ENCODE measurements at regions not wholly inside any gene's neighbourhood (a gene's known extent, or its start where the extent isn't known, plus 50 kb on each side); places are given as distances from the start of the nearest gene placed in this dataset.

DNA sequence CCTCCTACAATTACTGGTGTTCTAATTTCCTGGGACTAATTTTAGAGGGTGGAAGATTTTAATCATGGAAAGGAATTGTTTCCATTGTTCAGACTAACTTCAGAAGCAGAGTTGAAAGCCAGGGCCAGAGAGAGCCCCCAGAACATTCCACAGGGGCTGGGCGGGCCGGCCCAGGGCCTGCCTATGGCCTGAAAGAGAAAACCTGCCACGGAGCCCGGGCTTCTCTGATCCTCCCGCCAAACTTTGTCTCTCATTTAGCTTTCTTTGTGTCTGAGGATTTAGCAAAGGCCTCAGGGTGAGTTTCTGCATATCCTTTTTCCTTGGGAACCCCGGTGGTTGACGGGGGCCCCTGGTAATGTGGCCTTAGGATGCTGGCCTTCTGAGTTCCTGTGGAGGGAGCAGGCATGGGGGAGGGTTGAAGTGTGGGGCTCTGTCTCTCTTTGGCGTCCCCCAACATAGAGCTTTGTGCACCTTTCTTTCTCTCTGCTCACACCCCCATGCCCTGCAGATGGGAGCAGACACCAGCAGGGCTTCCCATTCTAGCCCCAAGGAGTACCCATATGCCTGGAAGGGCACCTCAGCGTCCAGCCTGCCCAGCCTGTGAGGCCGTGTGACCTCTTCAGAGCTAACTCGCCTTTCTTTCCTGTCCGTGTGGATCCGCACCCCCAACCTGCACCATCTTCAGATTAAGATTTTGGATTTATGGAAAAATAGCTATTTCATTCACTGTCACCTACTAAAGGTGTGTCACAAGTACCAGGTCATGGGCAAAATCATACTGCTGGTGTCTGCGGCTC is 539.5 kb downstream of the FGF9 start:
- H3K36me3 Mint-ChIP-seq (ENCODE audit: low read depth) = no peaks in the 10 kb centered on the region
- DNase-seq = no peak
- no peaks in the 10 kb centered on the region for H3K27me3 Mint-ChIP-seq
- H3K27ac Mint-ChIP-seq = no peak overlapping the region
- H3K9me3 Mint-ChIP-seq = no peaks in the 10 kb centered on the region
- no peak overlapping the region for H3K4me3 Mint-ChIP-seq
- H3K4me1 Mint-ChIP-seq (ENCODE audit: low read depth) = peaks cover 14% of the 10 kb centered on the region

DNA sequence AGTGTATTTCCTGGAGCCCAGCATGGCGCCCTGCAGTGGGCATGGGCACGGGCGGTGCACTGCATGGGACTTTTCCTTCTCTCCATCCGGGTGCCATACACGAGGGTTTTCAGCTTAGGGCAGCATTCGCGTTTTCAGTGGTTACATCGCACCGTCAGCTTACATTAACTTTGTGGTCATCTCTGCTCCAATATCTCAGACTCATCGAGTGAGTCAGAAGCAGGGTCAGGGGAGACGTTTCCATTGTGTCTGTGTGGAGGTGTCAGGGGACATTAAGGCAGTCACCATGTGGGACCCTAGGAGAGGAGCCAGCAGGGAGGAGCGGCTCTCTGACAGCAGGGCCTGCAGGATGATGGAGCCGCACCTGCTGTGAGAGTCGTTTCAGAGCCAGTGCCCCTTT is 541.0 kb downstream of the FGF9 start:
- H3K4me3 Mint-ChIP-seq = no peak overlapping the region
- DNase-seq = no peak
- H3K9me3 Mint-ChIP-seq = no peaks in the 10 kb centered on the region
- H3K4me1 Mint-ChIP-seq (ENCODE audit: low read depth) = peaks cover 16% of the 10 kb centered on the region
- no peaks in the 10 kb centered on the region for H3K36me3 Mint-ChIP-seq (ENCODE audit: low read depth)
- no peaks in the 10 kb centered on the region for H3K27me3 Mint-ChIP-seq
- H3K27ac Mint-ChIP-seq = no peak overlapping the region

DNA sequence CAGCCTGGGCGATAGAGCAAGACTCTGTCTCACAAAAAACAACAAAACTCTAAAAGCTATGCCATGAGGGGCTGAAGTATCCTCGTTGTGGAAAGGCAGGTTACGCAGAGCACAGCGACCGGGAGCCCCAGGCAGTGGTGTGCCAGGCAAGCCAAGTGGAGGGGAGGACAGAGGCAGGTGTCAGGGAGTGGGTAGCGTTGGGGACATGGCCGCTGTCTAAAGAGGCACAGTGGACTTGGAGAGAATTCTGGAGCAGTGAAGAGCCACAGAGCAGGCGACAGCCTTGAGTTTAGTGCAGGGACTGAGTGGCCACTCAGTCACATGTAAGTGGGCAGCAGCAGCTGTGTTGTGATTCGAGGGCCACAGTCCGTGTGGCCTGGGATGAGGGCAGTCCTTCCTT is 541.7 kb downstream of the FGF9 start:
- peaks cover 17% of the 10 kb centered on the region for H3K4me1 Mint-ChIP-seq (ENCODE audit: low read depth)
- H3K27me3 Mint-ChIP-seq = no peaks in the 10 kb centered on the region
- H3K36me3 Mint-ChIP-seq (ENCODE audit: low read depth) = no peaks in the 10 kb centered on the region
- no peak overlapping the region for H3K4me3 Mint-ChIP-seq
- no peaks in the 10 kb centered on the region for H3K9me3 Mint-ChIP-seq
- H3K27ac Mint-ChIP-seq = no peak overlapping the region
- no peak for DNase-seq

DNA sequence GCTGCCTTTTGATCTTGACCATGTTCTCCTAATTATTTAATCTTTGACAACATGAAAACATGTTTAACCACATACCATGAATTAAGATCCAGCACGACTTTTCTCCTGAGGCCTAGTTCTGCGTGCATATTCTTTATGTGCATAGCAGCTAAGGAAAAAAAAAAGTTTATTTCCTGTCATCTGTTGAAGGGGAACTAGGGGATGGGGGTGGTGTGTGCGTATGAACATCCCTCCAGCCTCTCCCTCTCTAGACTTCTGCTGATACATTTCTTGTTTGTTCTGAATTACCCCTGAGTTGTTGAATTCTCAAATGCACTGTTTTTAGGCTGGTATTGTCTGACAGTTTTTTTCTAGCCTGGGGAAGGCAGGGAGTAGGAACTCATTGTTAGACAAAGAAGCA is 543.3 kb downstream of the FGF9 start:
- Mint-ChIP-seq H3K36me3 (ENCODE audit: low read depth) (no peaks in the 10 kb centered on the region), H3K4me1 (ENCODE audit: low read depth) (peaks cover 25% of the 10 kb centered on the region), H3K27me3 (no peaks in the 10 kb centered on the region), H3K4me3 (no peak overlapping the region), H3K9me3 (no peaks in the 10 kb centered on the region), H3K27ac (peak overlapping the region; percentile 19)
- no peak for DNase-seq

DNA sequence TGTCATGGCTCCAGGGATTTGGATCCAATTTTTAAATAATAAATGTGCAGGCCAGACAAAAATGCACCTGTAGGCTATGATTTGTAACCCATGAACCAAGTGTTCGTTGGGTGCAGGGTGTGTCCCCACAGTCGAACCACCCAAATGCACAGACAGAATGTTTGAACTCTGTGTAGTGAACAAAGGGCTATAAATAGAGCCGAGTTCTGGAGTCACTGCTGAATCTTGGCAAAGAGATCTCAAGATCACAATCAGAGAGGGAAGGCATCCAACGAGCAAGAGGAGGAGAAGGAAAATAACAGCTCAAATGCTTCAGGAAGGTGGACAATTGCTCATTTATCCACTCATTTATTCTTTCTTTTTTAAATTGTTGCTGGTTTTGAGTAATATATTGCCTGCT is 547.9 kb downstream of the FGF9 start:
- no peaks in the 10 kb centered on the region for H3K36me3 Mint-ChIP-seq (ENCODE audit: low read depth)
- no peaks in the 10 kb centered on the region for H3K9me3 Mint-ChIP-seq
- no peaks in the 10 kb centered on the region for H3K27me3 Mint-ChIP-seq
- no peak for DNase-seq
- H3K4me1 Mint-ChIP-seq (ENCODE audit: low read depth) = peaks cover 21% of the 10 kb centered on the region
- H3K27ac Mint-ChIP-seq = no peak overlapping the region
- H3K4me3 Mint-ChIP-seq = no peak overlapping the region

DNA sequence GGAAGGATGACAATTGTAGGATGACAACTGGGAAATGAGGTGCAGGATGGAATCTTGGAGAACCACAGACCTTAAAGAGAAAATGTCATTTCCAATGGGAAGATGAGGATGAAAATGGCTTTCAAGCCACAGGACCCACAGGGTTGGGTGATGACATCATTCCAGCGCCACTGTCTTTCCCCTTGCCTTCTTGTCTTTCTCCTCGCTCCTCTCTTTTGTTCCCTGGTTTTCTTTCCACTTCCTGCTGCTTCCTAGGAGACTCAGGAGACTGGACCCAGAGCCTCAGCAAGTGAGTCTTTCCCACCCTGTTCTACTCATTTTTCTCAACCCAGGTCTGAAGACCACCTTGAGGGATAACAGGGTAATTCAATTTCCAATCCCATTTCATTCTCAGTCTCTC is 548.8 kb downstream of the FGF9 start:
- no peaks in the 10 kb centered on the region for H3K27me3 Mint-ChIP-seq
- no peaks in the 10 kb centered on the region for H3K36me3 Mint-ChIP-seq (ENCODE audit: low read depth)
- no peak for DNase-seq
- no peaks in the 10 kb centered on the region for H3K9me3 Mint-ChIP-seq
- no peak overlapping the region for H3K4me3 Mint-ChIP-seq
- no peak overlapping the region for H3K27ac Mint-ChIP-seq
- H3K4me1 Mint-ChIP-seq (ENCODE audit: low read depth) = peaks cover 15% of the 10 kb centered on the region

DNA sequence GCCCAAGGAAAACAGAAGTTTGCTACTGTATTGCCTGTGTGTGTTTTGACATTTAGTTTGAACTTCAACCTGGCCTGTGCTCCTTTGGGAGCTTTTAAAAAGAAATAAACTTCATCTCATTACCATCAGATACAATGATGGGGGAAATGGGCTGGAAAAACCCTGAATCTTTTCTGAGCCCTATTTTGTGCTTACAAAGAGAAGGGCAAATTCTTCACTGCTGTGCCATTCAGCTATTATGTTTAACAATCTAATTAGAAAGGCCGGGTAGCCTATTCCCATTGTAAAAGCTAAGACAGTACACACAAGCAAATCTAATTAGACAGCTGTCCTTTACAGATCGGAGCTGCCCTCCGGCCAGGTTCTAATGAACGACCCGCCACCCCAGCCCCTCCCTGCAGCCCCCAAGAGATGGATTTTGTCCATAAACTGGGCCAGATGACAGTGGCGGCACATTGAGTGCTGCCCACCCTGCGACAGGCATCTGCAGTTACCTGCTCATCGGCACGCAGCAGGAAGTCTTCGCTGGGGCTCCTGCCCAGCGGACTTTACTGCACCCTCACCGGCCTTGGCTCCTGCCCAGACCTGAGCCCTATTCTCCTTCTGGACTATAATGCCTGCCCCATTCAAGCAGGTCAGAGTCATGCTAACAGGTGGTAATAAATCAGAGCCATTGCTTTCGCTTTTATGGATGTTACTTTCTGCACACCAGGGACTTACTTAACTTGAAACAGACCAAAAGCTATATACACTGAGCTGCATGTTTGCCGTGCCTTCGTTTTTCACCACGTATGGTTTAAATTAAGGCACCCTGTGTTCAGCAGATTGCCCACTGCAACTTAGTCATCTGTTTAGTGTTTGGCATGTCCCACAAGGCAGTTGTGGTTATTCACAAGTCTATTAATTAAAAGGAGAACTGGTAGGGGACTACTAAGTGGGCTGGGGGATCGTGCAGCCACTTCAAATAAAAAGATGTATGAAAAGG is 549.6 kb downstream of the FGF9 start:
- Mint-ChIP-seq H3K27ac (no peak overlapping the region), H3K9me3 (no peaks in the 10 kb centered on the region), H3K36me3 (ENCODE audit: low read depth) (no peaks in the 10 kb centered on the region), H3K4me3 (no peak overlapping the region), H3K27me3 (no peaks in the 10 kb centered on the region), H3K4me1 (ENCODE audit: low read depth) (peaks cover 13% of the 10 kb centered on the region)
- DNase-seq = no peak

DNA sequence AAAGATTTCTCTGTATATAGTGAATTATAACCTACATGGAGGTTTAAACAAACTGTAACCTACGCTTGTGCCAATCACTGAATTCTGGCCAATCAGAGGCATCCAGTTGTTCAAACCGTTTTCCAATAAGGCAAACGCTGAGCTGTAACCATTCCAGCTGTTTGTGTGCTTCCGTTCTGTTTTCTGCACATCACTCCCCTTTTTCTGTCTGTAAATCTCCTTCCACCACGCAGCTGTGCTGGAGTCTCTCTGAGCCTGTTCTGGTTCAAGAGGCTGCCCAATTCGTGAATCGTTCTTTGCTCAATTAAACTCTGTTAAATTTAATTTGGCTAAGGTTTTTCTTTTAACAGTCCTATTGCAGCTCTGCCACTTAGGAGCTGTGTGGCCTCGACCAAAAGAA is 552.5 kb downstream of the FGF9 start:
- peaks cover 9% of the 10 kb centered on the region for H3K4me1 Mint-ChIP-seq (ENCODE audit: low read depth)
- H3K27ac Mint-ChIP-seq = no peak overlapping the region
- H3K9me3 Mint-ChIP-seq = no peaks in the 10 kb centered on the region
- H3K36me3 Mint-ChIP-seq (ENCODE audit: low read depth) = no peaks in the 10 kb centered on the region
- H3K27me3 Mint-ChIP-seq = no peaks in the 10 kb centered on the region
- DNase-seq = no peak
- no peak overlapping the region for H3K4me3 Mint-ChIP-seq

DNA sequence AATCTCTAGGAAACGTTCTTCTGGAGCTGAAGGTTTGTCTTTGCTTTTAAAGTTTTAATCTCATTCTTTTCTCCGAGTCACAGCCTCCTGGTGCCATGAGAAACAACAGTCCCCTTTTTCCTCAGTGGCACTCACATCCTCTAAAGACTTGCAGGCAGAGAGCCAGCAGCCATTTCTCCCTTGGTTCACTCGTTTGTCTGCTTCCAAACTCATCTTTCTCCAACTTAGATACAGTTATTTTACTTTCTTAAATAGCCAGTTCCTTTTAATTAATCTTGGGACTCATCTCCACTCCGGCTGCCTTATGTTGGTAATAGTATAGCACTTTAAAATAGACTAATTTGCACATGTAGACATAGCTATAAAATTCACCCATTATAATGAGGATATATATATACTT is 555.2 kb downstream of the FGF9 start:
- no peaks in the 10 kb centered on the region for H3K27me3 Mint-ChIP-seq

DNA sequence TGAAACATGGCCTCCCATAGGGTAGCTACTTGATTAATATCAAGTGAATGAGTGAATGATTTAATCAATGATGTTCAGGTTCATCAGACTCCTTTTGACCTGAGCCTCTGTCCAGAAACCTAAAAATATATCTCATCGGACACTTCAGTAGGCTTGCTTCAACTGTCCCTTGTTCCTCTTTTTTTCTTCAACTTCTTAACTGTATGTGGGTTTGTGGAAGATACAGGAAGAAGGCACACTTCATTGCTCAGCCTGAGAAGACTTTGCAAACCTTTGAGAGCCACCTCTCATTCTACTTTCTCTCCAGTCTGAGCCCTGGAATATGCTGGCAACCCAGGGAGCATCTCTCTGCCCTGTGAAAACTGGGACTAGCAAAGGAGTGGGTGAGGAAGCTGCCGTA is 557.0 kb downstream of the FGF9 start:
- no peak overlapping the region for H3K27ac Mint-ChIP-seq

More for the DNA sequence above, 555.2 kb downstream of the FGF9 start:
- Mint-ChIP-seq H3K27ac (no peak overlapping the region), H3K36me3 (ENCODE audit: low read depth) (no peaks in the 10 kb centered on the region), H3K9me3 (no peaks in the 10 kb centered on the region), H3K4me3 (no peak overlapping the region), H3K4me1 (ENCODE audit: low read depth) (peaks cover 12% of the 10 kb centered on the region)
- no peak for DNase-seq

DNA sequence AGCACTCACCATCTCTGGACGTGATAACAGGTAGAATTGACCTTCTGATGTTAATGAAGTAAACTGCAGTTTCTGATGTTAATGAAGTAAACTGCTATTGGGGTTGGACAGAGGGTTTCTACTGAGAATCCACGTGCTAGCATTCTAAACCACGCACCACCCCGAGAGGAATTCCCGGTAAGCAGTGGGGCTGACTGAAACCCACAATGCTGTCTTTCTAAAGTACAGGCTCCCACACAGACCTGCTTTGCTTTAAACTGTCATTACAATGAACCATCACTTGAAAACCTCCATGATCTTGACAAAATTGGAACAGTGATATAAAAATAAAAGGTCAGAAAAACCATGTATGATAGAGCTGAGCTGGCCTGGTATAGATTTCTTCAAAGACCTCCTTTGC is 559.0 kb downstream of the FGF9 start:
- H3K27ac Mint-ChIP-seq = no peak overlapping the region
- H3K4me1 Mint-ChIP-seq (ENCODE audit: low read depth) = peaks cover 18% of the 10 kb centered on the region
- H3K9me3 Mint-ChIP-seq = no peaks in the 10 kb centered on the region
- no peak for DNase-seq
- no peaks in the 10 kb centered on the region for H3K27me3 Mint-ChIP-seq
- no peaks in the 10 kb centered on the region for H3K36me3 Mint-ChIP-seq (ENCODE audit: low read depth)
- H3K4me3 Mint-ChIP-seq = no peak overlapping the region

More for the DNA sequence above, 557.0 kb downstream of the FGF9 start:
- Mint-ChIP-seq H3K4me3 (no peak overlapping the region), H3K4me1 (ENCODE audit: low read depth) (peaks cover 15% of the 10 kb centered on the region), H3K27me3 (no peaks in the 10 kb centered on the region), H3K9me3 (no peaks in the 10 kb centered on the region), H3K36me3 (ENCODE audit: low read depth) (no peaks in the 10 kb centered on the region)
- DNase-seq = no peak

DNA sequence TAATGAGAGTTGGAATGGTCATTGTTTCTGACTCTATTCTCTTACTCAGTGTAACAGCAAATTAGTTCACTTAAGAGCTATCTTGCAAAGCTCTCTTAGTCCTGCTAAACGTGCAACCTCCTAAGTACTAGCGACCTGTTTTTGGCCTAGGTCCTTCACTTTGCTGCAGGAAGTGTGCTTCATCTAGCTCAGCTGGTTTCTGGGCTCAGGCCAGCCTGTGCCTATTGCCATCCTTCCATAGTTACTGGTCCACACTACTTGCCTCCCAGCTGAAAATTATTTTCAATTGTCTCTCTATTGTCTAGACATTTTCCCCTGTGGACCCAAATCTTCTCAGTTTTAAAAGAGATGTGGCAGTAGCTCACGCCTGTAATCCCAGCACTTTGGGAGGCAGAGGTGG is 561.3 kb downstream of the FGF9 start:
- Mint-ChIP-seq H3K27ac (no peak overlapping the region), H3K27me3 (no peaks in the 10 kb centered on the region), H3K9me3 (no peaks in the 10 kb centered on the region), H3K4me3 (no peak overlapping the region), H3K4me1 (ENCODE audit: low read depth) (peaks cover 28% of the 10 kb centered on the region), H3K36me3 (ENCODE audit: low read depth) (no peaks in the 10 kb centered on the region)
- no peak for DNase-seq

DNA sequence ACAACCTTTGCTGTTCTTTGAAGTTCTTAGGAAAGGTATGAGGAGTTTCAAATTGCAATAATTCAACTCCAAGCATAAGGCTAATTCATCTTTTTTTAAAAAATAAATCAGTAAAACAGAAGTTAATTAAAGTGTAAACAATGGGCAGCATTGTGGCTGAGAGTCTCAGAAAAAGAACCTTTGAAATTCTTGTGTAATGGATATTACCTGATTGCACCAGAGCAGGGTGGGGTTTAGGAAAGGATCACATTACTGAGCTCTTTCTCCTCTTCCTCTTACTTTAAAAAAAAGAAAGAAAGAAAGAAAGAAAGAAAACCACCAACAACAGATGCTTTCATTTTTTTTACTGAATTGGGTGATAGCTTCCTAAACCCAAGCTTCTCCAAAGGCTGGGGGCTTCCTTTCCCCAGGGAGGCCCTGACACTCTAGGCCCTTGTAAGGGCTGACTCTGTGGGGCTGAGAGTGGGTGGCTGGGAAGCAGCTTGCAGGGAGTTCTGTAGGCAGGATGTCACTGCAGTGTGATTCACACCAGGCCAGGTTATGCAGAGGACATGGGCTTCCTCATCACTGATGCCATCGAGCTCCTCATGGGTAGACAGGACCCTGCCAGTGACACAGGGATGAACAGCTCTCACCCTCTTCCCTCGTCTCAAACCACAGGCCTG is 564.5 kb downstream of the FGF9 start:
- DNase-seq = no peak
- Mint-ChIP-seq H3K27me3 (no peaks in the 10 kb centered on the region), H3K27ac (peak overlapping the region; percentile 46), H3K4me3 (no peak overlapping the region), H3K4me1 (ENCODE audit: low read depth) (peaks cover 18% of the 10 kb centered on the region), H3K36me3 (ENCODE audit: low read depth) (no peaks in the 10 kb centered on the region), H3K9me3 (no peaks in the 10 kb centered on the region)

DNA sequence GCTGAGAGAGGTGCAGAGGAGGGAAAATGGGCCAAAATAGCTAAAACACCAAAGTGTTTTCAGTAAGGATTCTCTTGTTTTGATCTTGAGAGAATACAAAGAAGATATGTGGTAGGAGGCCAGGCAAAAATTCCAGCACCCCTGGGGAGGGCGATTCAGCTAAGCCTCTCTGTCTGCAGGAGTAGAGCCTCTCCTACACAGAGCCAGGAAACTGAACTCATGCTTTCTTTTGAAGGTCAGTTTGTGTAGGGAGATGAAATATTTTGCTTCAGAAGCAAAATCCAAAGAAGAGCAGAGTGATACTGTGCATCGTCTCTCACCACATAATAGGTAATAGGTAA is 565.0 kb downstream of the FGF9 start:
- peaks cover 17% of the 10 kb centered on the region for H3K4me1 Mint-ChIP-seq (ENCODE audit: low read depth)
- H3K4me3 Mint-ChIP-seq = no peak overlapping the region
- H3K27me3 Mint-ChIP-seq = no peaks in the 10 kb centered on the region
- DNase-seq = no peak
- no peaks in the 10 kb centered on the region for H3K36me3 Mint-ChIP-seq (ENCODE audit: low read depth)
- peak overlapping the region; percentile 46 for H3K27ac Mint-ChIP-seq
- no peaks in the 10 kb centered on the region for H3K9me3 Mint-ChIP-seq

DNA sequence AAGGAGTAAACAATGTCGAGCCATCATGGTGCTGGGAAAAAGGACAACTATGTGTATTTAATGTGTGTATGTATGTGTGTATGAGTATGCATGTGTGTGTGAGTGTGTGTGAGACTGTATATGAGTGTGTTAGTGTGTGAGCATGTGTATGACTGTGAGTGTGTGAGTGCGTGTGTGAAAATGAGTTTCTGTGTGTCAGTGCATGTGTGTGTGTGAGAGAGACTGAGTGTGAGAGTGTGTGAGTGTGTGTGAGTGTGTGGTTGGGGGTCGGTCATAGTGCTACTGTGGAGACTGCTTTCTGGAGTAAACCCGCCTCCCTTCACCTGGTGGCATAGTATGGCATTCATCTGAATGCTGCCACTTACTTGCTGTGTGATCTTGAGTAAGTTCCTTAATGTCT is 567.4 kb downstream of the FGF9 start:
- Mint-ChIP-seq H3K4me3 (no peak overlapping the region), H3K27ac (no peak overlapping the region), H3K9me3 (no peaks in the 10 kb centered on the region), H3K4me1 (ENCODE audit: low read depth) (peaks cover 13% of the 10 kb centered on the region), H3K36me3 (ENCODE audit: low read depth) (no peaks in the 10 kb centered on the region), H3K27me3 (no peaks in the 10 kb centered on the region)
- no peak for DNase-seq
